ENCODE measurements at regions not wholly inside any gene's neighbourhood (a gene's known extent, or its start where the extent isn't known, plus 50 kb on each side); places are given as distances from the start of the nearest gene placed in this dataset.
"Not testable (repeated sequence)": the region's sequence is repeated elsewhere in the genome, so short reads cannot be mapped to it uniquely, and the experiment has no call there.

- no peak for DNase-seq
Observed at GRCh38 chr1:188941986-188942385, 1535.7 kb downstream of the BRINP3 start.

GRCh38 chr1:188949701-188950100 is 1528.0 kb downstream of the BRINP3 start:
- no peak for DNase-seq

- DNase-seq: no peak
Observed at GRCh38 chr1:188958461-188959115, 1519.1 kb downstream of the BRINP3 start.

- DNase-seq: no peak
Observed at GRCh38 chr1:188986745-188987417, 1490.8 kb downstream of the BRINP3 start.

- DNase-seq: no peak
Observed at GRCh38 chr1:188988589-188988988, 1489.1 kb downstream of the BRINP3 start.

- no peak for DNase-seq
Observed at GRCh38 chr1:188991221-188991930, 1486.3 kb downstream of the BRINP3 start.

GRCh38 chr1:189007824-189008223 is 1469.8 kb downstream of the BRINP3 start:
- DNase-seq: no peak

GRCh38 chr1:189021577-189021976 is 1456.1 kb downstream of the BRINP3 start:
- DNase-seq: no peak

- no peak for DNase-seq
Observed at GRCh38 chr1:189022015-189022414, 1455.6 kb downstream of the BRINP3 start.

GRCh38 chr1:189027512-189027911 is 1450.2 kb downstream of the BRINP3 start:
- DNase-seq: no peak

GRCh38 chr1:189033169-189033568 is 1444.5 kb downstream of the BRINP3 start:
- DNase-seq: no peak

GRCh38 chr1:189036628-189037027 is 1441.0 kb downstream of the BRINP3 start:
- DNase-seq: no peak

- no peak for DNase-seq
Observed at GRCh38 chr1:189046127-189046526, 1431.5 kb downstream of the BRINP3 start.

- DNase-seq: no peak
Observed at GRCh38 chr1:189084811-189085210, 1392.9 kb downstream of the BRINP3 start.

- DNase-seq: no peak
Observed at GRCh38 chr1:189103956-189104355, 1373.7 kb downstream of the BRINP3 start.

- no peak for DNase-seq
Observed at GRCh38 chr1:189117072-189117770, 1360.4 kb downstream of the BRINP3 start.

GRCh38 chr1:189121941-189122340 is 1355.7 kb downstream of the BRINP3 start:
- no peak for DNase-seq

GRCh38 chr1:189125694-189126093 is 1352.0 kb downstream of the BRINP3 start:
- DNase-seq: no peak

GRCh38 chr1:189131576-189131975 is 1346.1 kb downstream of the BRINP3 start:
- no peak for DNase-seq

- DNase-seq: not testable (repeated sequence)
Observed at GRCh38 chr1:189139748-189140147, 1337.9 kb downstream of the BRINP3 start.

GRCh38 chr1:189141056-189141455 is 1336.6 kb downstream of the BRINP3 start:
- DNase-seq: no peak

GRCh38 chr1:189149547-189150375 is 1327.9 kb downstream of the BRINP3 start:
- DNase-seq: no peak
